NCI-H2107 treated with DMSO at 0.1 percent for 48 hours (cell line): ENCODE measurements at regions not wholly inside any gene's neighbourhood (a gene's known extent, or its start where the extent isn't known, plus 50 kb on each side); places are given as distances from the start of the nearest gene placed in this dataset.
"Not testable (repeated sequence)": the region's sequence is repeated elsewhere in the genome, so short reads cannot be mapped to it uniquely, and the experiment has no call there.

ENCODE experiments used
- DNase-seq: peaks from one replicate; lab custom pipeline; 2025; ENCODE audit not compliant: unreplicated experiment; lab: John Stamatoyannopoulos, UW

- DNase-seq, result no peak
Observed at GRCh38 chr13:90448466-90449037, 898.9 kb upstream of the MIR17HG start.

- no peak for DNase-seq
Observed at GRCh38 chr13:90453342-90453741, 894.1 kb upstream of the MIR17HG start.

GRCh38 chr13:90454002-90454636 is 893.4 kb upstream of the MIR17HG start:
- DNase-seq, result no peak

DNA sequence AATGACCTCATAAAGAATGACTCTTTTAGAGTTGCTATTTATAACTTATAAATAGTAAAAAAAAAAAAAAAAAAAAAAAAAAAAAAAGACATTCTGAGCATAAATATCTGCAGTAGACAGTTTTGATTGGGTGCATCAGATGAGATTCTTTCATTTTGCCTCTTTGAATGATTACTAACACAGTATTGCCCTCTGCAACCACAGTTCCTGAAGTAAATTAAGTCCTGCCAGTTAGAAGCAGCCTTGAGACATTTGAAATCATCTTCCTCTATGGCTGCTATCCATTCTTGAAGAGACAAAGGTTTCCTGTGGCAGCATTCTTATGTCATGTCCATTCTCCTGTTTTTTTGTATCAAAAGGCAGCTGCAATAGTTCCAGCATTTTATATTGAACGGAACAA is 892.4 kb upstream of the MIR17HG start:
- no peak for DNase-seq

GRCh38 chr13:90455823-90456222 is 891.7 kb upstream of the MIR17HG start:
- DNase-seq, result no peak

GRCh38 chr13:90461398-90461797 is 886.1 kb upstream of the MIR17HG start:
- no peak for DNase-seq

DNA sequence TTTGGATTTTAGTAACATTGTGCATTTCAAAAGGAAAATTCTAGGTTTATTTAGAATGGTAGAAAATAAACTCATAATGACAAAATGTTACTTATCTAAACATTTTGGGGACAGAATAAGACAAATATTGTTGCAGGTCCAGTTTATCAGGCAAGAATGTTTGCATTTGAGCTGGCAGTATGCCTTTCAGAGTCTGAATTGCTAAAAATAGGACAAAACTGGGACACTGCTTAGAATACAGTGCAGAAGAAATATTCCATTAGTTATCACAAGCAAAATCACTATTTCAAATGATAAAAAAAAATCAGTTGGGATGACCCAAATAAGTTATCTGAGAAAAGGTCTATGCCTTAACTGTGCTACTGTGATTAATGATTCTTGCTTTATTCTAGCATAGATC is 870.3 kb upstream of the MIR17HG start:
- DNase-seq, result no peak

GRCh38 chr13:90483906-90484305 is 863.6 kb upstream of the MIR17HG start:
- DNase-seq, result no peak

- no peak for DNase-seq
Observed at GRCh38 chr13:90485436-90485835, 862.1 kb upstream of the MIR17HG start.

DNA sequence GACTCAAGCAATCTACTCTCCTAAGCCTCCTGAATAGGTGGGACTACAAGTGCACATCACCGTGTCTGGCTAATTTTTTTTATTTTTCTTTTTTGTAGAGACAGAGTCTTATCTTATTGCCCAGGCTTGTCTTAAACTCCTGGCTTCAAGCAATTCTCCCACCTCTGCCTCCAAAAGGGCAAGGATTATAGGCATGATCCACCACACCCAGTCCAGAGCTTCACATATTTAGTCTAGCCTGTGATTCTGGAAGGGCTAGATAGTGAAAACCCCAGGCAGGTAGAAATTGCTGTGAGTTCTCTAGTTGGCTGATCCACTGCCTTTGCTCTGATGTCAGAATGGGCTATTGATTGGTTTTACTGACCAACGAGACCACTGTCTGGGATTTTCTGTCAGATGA is 854.6 kb upstream of the MIR17HG start:
- no peak for DNase-seq

DNA sequence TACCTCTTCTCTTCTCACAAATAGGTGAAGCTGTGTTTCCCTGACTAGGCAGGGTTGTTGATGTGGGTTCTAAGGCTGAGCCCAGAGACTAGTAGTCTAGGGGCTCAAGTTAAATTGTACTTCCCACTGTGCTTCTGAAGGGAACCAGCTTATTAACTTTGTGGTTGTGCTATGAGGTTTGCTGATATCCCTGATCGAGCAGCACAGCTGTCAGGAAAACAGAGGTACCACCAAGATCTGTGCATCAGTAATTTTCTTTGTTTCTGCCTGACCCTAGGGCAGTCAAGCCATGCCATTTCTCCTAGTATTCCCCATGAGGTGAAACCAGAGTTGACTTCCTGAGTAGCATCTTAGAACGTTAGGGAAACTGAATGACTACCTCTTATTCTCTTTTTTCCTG is 853.8 kb upstream of the MIR17HG start:
- no peak for DNase-seq

DNA sequence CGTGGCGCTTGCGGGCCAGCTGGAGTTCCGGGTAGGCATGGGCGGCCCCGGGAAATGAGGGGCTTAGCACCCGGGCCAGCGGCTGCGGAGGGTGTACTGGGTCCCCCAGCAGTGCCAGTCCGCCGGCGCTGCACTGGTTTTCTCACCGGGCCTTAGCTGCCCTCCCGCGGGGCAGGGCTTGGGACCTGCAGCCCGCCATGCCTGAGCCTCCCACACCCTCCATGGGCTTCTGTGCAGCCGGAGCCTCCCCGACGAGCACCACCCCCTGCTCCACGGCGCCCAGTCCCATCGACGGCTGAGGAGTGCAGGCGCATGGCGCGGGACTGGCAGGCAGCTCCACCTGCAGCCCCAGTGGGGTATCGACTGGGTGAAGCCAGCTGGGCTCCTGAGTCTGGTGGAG is 852.6 kb upstream of the MIR17HG start:
- DNase-seq, result not testable (repeated sequence)

DNA sequence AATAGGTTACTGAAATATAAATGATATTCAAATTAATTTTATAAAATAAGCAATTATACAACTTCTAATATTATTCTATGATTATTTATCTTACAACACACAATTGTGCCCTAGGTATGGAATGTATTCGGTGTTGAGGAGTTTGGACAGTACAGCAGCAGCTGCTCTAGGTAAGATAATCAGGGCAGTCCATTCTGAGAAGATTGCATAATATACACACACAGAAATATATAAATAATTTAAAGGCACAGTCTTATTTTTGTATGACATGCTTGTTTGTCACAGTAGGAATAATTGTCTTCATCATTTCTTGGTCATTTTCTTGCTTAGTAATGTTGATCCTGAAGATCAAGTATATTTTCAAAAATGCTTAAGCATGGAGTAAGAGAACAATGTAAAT is 849.4 kb upstream of the MIR17HG start:
- no peak for DNase-seq

DNA sequence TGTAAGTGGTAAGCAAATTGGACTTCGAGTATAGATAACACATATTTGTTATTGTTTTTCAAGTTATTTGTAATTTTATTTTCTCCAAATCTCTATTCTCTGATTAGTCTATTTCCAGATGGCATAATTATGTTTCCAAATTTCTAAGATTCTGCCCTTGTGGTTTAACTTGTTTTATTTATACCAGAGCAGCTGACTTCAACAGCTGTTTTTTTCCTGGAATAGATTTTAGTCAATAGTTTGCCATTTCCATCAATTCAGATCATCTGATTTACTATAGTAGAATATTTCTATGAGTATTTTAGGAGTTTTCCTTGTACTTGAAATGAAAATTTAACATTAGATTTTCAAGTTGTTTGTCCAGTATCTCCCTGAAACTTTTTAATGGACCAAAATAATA is 848.7 kb upstream of the MIR17HG start:
- DNase-seq, result no peak

- DNase-seq, result no peak
Observed at GRCh38 chr13:90500569-90500968, 846.9 kb upstream of the MIR17HG start.

DNA sequence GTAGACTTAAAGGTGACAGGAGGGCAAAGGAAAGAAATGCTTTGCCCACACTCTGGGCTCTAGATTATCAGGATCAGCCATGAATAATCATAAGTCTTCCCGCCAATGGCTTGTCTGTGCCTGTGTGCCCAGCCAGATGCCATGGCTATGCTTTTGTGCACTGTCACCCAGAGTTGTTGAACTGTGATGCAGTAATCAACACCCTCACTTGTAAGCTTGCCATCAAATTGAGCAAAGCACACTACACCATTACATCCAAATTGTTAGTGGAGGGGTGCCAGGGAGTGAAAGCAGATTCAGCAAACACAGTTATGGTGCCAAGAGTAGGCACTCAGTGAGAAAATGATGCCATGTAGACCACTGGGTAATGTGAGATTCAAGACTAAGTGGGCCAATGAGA is 845.3 kb upstream of the MIR17HG start:
- DNase-seq, result no peak

GRCh38 chr13:90502762-90503161 is 844.7 kb upstream of the MIR17HG start:
- DNase-seq, result no peak

- DNase-seq, result no peak
Observed at GRCh38 chr13:90510319-90510718, 837.2 kb upstream of the MIR17HG start.

DNA sequence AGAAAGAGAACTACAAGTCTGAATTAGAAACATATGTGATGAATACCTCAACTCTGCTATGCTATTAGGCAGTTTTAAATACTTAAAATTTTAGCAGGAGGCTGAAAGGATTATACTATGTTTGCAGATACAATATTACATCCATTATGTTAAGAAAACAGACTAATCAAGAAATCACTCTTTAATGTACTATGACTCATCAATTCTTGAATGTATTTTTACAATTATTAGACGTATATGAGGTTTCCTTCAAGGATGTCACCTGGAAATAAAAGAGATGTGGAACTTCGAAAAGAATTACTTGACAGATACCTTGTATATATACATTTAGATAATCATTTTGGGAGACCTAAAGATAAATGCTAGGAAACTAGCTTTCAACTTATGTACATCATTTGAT is 835.6 kb upstream of the MIR17HG start:
- DNase-seq, result no peak

DNA sequence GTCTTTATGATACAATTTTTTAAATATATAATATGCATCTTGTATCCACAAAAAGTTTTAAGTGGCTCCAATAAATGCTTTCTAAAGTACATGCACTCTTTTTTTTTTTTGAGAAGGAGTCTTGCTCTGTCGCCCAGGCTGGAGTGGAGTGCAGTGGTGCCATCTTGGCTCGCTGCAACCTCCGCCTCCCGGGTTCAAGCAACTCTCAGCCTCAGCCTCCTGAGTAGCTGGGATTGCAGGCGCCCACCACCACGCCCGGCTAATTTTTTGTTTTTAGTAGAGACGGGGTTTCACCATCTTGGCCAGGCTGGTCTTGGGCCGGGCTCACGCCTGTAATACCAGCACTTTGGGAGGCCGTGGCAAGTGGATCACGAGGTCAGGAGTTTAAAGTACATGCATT is 832.8 kb upstream of the MIR17HG start:
- DNase-seq, result not testable (repeated sequence)

GRCh38 chr13:90518417-90518816 is 829.1 kb upstream of the MIR17HG start:
- DNase-seq, result no peak

- DNase-seq, result no peak
Observed at GRCh38 chr13:90519157-90519556, 828.3 kb upstream of the MIR17HG start.

GRCh38 chr13:90526711-90527110 is 820.8 kb upstream of the MIR17HG start:
- DNase-seq, result no peak
